ENCODE measurements at regions not wholly inside any gene's neighbourhood (a gene's known extent, or its start where the extent isn't known, plus 50 kb on each side); places are given as distances from the start of the nearest gene placed in this dataset.

GRCh38 chr21:18477043-18477442, 73.5 kb upstream of the TMPRSS15 start:
- H3K27ac ChIP-seq, result no peak overlapping the region
- no peaks in the 10 kb centered on the region for H3K4me1 ChIP-seq (ENCODE audit: control insufficient read depth in 1 of 2, low read depth in 2 of 2)
- H3K4me3 ChIP-seq, result no peak overlapping the region
- H3K27me3 ChIP-seq (replicated peaks; ENCODE audit: insufficient read depth), result no peaks in the 10 kb centered on the region
- TF ChIP-seq, protein P1, sequence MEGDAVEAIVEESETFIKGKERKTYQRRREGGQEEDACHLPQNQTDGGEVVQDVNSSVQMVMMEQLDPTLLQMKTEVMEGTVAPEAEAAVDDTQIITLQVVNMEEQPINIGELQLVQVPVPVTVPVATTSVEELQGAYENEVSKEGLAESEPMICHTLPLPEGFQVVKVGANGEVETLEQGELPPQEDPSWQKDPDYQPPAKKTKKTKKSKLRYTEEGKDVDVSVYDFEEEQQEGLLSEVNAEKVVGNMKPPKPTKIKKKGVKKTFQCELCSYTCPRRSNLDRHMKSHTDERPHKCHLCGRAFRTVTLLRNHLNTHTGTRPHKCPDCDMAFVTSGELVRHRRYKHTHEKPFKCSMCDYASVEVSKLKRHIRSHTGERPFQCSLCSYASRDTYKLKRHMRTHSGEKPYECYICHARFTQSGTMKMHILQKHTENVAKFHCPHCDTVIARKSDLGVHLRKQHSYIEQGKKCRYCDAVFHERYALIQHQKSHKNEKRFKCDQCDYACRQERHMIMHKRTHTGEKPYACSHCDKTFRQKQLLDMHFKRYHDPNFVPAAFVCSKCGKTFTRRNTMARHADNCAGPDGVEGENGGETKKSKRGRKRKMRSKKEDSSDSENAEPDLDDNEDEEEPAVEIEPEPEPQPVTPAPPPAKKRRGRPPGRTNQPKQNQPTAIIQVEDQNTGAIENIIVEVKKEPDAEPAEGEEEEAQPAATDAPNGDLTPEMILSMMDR (IDR thresholded peaks at IDR 0.05), result no peak
- no peaks in the 10 kb centered on the region for H3K9me3 ChIP-seq
- ATAC-seq (ENCODE audit: insufficient number of reproducible peaks, low FRiP score, low read depth), result no peak
- H3K36me3 ChIP-seq, result no peaks in the 10 kb centered on the region
- DNase-seq (ENCODE audit: low spot score), result no peak

DNA sequence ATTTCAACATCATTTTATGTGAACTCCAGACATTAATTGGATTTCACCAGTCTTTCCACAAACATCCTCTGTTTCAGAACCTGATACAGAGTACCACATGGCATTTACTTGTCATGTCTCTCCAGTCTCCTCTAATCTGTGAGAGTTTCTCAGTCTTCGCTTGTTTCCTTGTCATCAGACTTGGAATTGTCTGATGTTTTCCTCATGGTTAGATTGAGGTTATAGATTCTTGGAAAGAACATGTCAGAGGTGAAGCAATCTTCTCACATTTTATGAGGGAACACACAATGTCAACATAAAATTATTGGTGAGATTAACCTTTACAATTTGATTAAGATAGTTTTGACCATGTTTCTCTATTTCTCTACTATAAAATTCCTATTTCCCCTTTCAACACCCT, 74.9 kb upstream of the TMPRSS15 start:
- Histone ChIP-seq H3K27me3 (replicated peaks; ENCODE audit: insufficient read depth) (no peaks in the 10 kb centered on the region), H3K4me3 (no peak overlapping the region), H3K9me3 (no peaks in the 10 kb centered on the region), H3K27ac (no peak overlapping the region), H3K4me1 (ENCODE audit: control insufficient read depth in 1 of 2, low read depth in 2 of 2) (no peaks in the 10 kb centered on the region), H3K36me3 (no peaks in the 10 kb centered on the region)
- TF ChIP-seq, protein P1 (IDR thresholded peaks at IDR 0.05), result no peak
- ATAC-seq (ENCODE audit: insufficient number of reproducible peaks, low FRiP score, low read depth), result no peak
- DNase-seq (ENCODE audit: low spot score), result no peak

DNA sequence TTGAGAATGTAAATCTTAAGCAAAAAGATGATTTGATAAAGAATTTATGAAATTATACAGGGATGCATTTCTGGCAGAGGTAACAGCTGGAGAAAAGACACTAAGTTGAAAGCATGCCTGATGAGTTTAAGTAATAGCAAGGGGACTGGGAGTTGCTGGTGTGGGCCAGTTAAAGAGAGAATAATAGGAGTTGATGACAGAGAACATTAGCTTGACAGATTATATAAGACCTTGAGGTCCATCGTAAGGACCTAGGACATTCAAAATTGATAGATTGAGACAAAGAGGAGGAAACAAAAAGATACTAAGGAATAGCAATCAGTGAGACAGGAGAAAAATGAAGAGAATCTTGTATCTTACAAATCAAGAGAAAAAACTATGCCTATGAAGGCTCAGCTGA, 84.7 kb upstream of the TMPRSS15 start:
- no peak overlapping the region for H3K4me3 ChIP-seq
- ATAC-seq (ENCODE audit: insufficient number of reproducible peaks, low FRiP score, low read depth), result no peak
- no peak for DNase-seq (ENCODE audit: low spot score)

DNA sequence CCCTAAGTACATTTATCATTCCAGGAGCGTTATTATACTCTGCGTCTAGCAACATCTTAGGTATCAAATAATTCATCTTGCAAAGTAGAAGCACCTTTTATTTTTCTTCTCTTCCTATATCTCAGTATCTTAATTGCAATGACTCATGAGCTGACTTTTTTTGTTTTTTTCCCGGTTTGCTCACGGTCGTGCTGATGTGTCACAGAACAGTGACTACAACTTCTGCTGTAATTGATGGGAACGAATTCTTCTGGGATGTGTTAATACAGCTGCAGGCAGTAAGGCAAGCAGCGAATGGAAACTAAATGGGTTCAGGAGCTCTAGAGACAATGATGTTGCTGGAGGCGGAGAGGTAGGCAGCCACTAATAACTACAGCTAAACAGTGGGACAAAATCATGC, 89.8 kb upstream of the TMPRSS15 start:
- Histone ChIP-seq H3K27ac (no peak overlapping the region), H3K27me3 (replicated peaks; ENCODE audit: insufficient read depth) (no peaks in the 10 kb centered on the region), H3K4me1 (ENCODE audit: control insufficient read depth in 1 of 2, low read depth in 2 of 2) (no peaks in the 10 kb centered on the region), H3K9me3 (no peaks in the 10 kb centered on the region), H3K36me3 (no peaks in the 10 kb centered on the region), H3K4me3 (no peak overlapping the region)
- DNase-seq (ENCODE audit: low spot score) (no peak), ATAC-seq (ENCODE audit: insufficient number of reproducible peaks, low FRiP score, low read depth) (no peak)
- TF ChIP-seq, protein P1 (IDR thresholded peaks at IDR 0.05), result no peak

More for the DNA sequence above, 84.7 kb upstream of the TMPRSS15 start:
- Histone ChIP-seq H3K9me3 (no peaks in the 10 kb centered on the region), H3K4me1 (ENCODE audit: control insufficient read depth in 1 of 2, low read depth in 2 of 2) (no peaks in the 10 kb centered on the region), H3K36me3 (no peaks in the 10 kb centered on the region), H3K27ac (no peak overlapping the region), H3K27me3 (replicated peaks; ENCODE audit: insufficient read depth) (no peaks in the 10 kb centered on the region)
- TF ChIP-seq, protein P1 (IDR thresholded peaks at IDR 0.05), result no peak

- TF ChIP-seq, protein P1 (IDR thresholded peaks at IDR 0.05), result no peak
- ATAC-seq (ENCODE audit: insufficient number of reproducible peaks, low FRiP score, low read depth) (no peak), DNase-seq (ENCODE audit: low spot score) (no peak)
- no peaks in the 10 kb centered on the region for H3K4me1 ChIP-seq (ENCODE audit: control insufficient read depth in 1 of 2, low read depth in 2 of 2)
- H3K4me3 ChIP-seq, result no peak overlapping the region
- H3K27ac ChIP-seq, result no peak overlapping the region
- H3K9me3 ChIP-seq, result no peaks in the 10 kb centered on the region
- H3K27me3 ChIP-seq (replicated peaks; ENCODE audit: insufficient read depth), result no peaks in the 10 kb centered on the region
- H3K36me3 ChIP-seq, result no peaks in the 10 kb centered on the region
These were observed 91.9 kb upstream of the TMPRSS15 start for GRCh38 chr21:18495523-18495922.
